PC-3 (cell line): ENCODE measurements at regions not wholly inside any gene's neighbourhood (a gene's known extent, or its start where the extent isn't known, plus 50 kb on each side); places are given as distances from the start of the nearest gene placed in this dataset.

Source experiments
- ATAC-seq: fragments of 200-7000 bp; cut with Tn5 transposase; 2 replicates; pipeline ENCODE4 v1.9.1; 2020; ENCODE audit warnings: mild to moderate bottlenecking, moderate library complexity
- BruUV-seq: library from RNA; stranded (reverse); fragments of 400-500 nt; replicated peaks from 2 replicates; lab custom pipeline; 2021; lab: Mats Ljungman, UMichigan
- CTCF ChIA-PET: fragments of 300-600 bp; sonication (Branson Sonifier 250); formaldehyde crosslinking; loops from one replicate; lab custom pipeline; 2022; ENCODE audit warnings: antibody characterized with exemption; lab: Charles Lee
- POLR2A ChIA-PET: fragments of 300-600 bp; sonication (Branson Sonifier 250); formaldehyde crosslinking; loops from one replicate; lab custom pipeline; 2022; ENCODE audit warnings: antibody characterized with exemption; ENCODE audit not compliant: unreplicated experiment; lab: Charles Lee
- DNase-seq: peaks from one replicate; pipeline ENCODE4 v3.0.0-alpha.2; 2015
- H2AFZ ChIP-seq: fragments of 300-600 bp; sonication (generic); 2 replicates; pipeline ENCODE4 v1.6.0; 2016; ENCODE audit warnings: antibody characterized with exemption, low read length
- H3F3A ChIP-seq: fragments of 300-600 bp; sonication (generic); one replicate; pipeline ENCODE4 v1.6.0; 2017; ENCODE audit warnings: antibody characterized with exemption, low read length, control low read depth, mild to moderate bottlenecking; ENCODE audit not compliant: unreplicated experiment
- H3K27ac ChIP-seq: fragments of 300-600 bp; sonication (generic); 2 replicates; pipeline ENCODE4 v1.5.1; 2016; ENCODE audit warnings: mild to moderate bottlenecking, low read length
- H3K27me3 ChIP-seq: fragments of 300-600 bp; sonication (generic); 2 replicates; pipeline ENCODE4 v1.6.1; 2016; ENCODE audit warnings: low read length, mixed read lengths
- H3K36me3 ChIP-seq: fragments of 300-600 bp; sonication (generic); 2 replicates; pipeline ENCODE4 v1.6.1; 2016; ENCODE audit warnings: low read depth, mixed run types, low read length, mixed read lengths
- H3K4me1 ChIP-seq: fragments of 300-600 bp; sonication (generic); 2 replicates; pipeline ENCODE4 v1.5.1; 2016; ENCODE audit warnings: low read length; ENCODE audit not compliant: insufficient read depth
- H3K4me2 ChIP-seq: fragments of 300-600 bp; sonication (generic); 2 replicates; pipeline ENCODE4 v1.6.0; 2016; ENCODE audit warnings: low read length
- H3K4me3 ChIP-seq: fragments of 300-600 bp; sonication (generic); 2 replicates; pipeline ENCODE4 v1.5.1; 2016; ENCODE audit warnings: mild to moderate bottlenecking, low read length, mixed read lengths
- H3K79me2 ChIP-seq: fragments of 300-600 bp; sonication (generic); 2 replicates; pipeline ENCODE4 v1.6.1; 2017; ENCODE audit warnings: low read length, mixed read lengths
- H3K9ac ChIP-seq: fragments of 300-600 bp; sonication (generic); 2 replicates; pipeline ENCODE4 v1.6.0; 2016; ENCODE audit warnings: mild to moderate bottlenecking, low read length
- H3K9me2 ChIP-seq: fragments of 300-600 bp; sonication (generic); replicated peaks from 2 replicates; pipeline ENCODE4 v1.6.1; 2016; ENCODE audit warnings: mixed run types, low read length, mixed read lengths
- H3K9me3 ChIP-seq: fragments of 300-600 bp; sonication (generic); 2 replicates; pipeline ENCODE4 v1.6.1; 2016; ENCODE audit warnings: low read length, mixed read lengths
- H4K20me1 ChIP-seq: fragments of 300-600 bp; sonication (generic); 2 replicates; pipeline ENCODE4 v1.6.1; 2016; ENCODE audit warnings: low read length, mixed read lengths
- CTCF ChIP-seq: fragments of 300-600 bp; sonication (generic); conservative IDR thresholded peaks from 2 replicates; pipeline ENCODE4 v1.5.1; 2017; ENCODE audit warnings: antibody characterized with exemption, low read depth, mild to moderate bottlenecking, low read length
- EZH2 ChIP-seq: fragments of 300-600 bp; sonication (generic); IDR thresholded peaks from one replicate; pipeline ENCODE4 v1.6.1; 2017; ENCODE audit warnings: antibody characterized with exemption, mild to moderate bottlenecking, low read length; ENCODE audit not compliant: unreplicated experiment
- EZH2phosphoT487 ChIP-seq: fragments of 300-600 bp; sonication (generic); IDR thresholded peaks from 2 replicates; pipeline ENCODE4 v1.6.1; 2018; ENCODE audit warnings: mild to moderate bottlenecking, antibody characterized with exemption, low read length, borderline replicate concordance
- intact Hi-C: fragments of 100-400 bp; cut with micrococcal nuclease; formaldehyde crosslinking; loops from 2 replicates; pipeline ENCODE4 v1.9.0; 2023

GRCh38 chr18:77862066-77862757, 612.6 kb downstream of the GALR1 start:
- no peaks in the 10 kb centered on the region for H3K36me3 ChIP-seq
- no peaks in the 10 kb centered on the region for H4K20me1 ChIP-seq
- no peak for ATAC-seq
- H3K4me2 ChIP-seq, result no peak overlapping the region
- H3K9me2 ChIP-seq, result no peaks in the 10 kb centered on the region
- ChIA-PET POLR2A (no interaction called here), CTCF (no interaction called here)
- peaks cover 27% of the 10 kb centered on the region for H3K27me3 ChIP-seq
- H3K4me3 ChIP-seq, result no peak overlapping the region
- TF ChIP-seq EZH2 (no peak), EZH2phosphoT487 (no peak), CTCF (no peak)
- no peaks in the 10 kb centered on the region for H3K79me2 ChIP-seq
- H2AFZ ChIP-seq, result no peak overlapping the region
- H3F3A ChIP-seq, result no peaks in the 10 kb centered on the region
- no TSS peak for BruUV-seq
- no peak for DNase-seq
- no peak overlapping the region for H3K27ac ChIP-seq
- H3K4me1 ChIP-seq, result no peaks in the 10 kb centered on the region
- intact Hi-C loops, result no loop called here
- no peaks in the 10 kb centered on the region for H3K9me3 ChIP-seq
- H3K9ac ChIP-seq, result no peak overlapping the region

DNA sequence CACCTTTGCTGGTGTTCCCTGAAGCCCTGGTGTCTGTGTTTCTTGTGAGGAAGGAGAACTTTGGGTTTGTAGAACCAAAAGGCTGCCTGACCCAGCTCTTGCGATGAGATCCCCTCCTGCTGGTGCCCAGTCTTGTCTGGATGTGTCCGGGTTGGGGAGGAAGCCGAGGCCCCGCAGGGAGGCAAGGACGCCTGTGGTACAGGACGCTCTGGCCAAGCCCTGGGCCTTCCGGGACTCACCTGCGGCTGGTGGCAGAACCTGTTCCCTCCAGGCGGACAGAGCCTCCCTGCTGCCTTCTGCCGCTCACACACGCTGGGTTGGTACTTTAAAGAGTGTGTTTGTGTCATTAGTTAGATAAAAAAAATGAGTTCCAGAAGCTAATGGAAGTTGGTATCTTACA, 616.2 kb downstream of the GALR1 start:
- POLR2A ChIA-PET, result no interaction called here
- no peaks in the 10 kb centered on the region for H3F3A ChIP-seq

More for the DNA sequence above, 616.2 kb downstream of the GALR1 start:
- H3K27ac ChIP-seq, result no peak overlapping the region
- no peaks in the 10 kb centered on the region for H3K36me3 ChIP-seq
- H3K9ac ChIP-seq, result no peak overlapping the region
- no peaks in the 10 kb centered on the region for H3K9me2 ChIP-seq
- CTCF ChIA-PET, result no interaction called here
- no peak for TF ChIP-seq EZH2phosphoT487
- TF ChIP-seq EZH2, result no peak
- TF ChIP-seq CTCF, result no peak
- ATAC-seq, result no peak
- H3K4me1 ChIP-seq, result no peaks in the 10 kb centered on the region
- no peak overlapping the region for H3K4me2 ChIP-seq
- intact Hi-C loops, result no loop called here
- peaks cover 21% of the 10 kb centered on the region for H3K27me3 ChIP-seq
- H4K20me1 ChIP-seq, result no peaks in the 10 kb centered on the region
- H3K79me2 ChIP-seq, result no peaks in the 10 kb centered on the region
- DNase-seq, result no peak
- H3K4me3 ChIP-seq, result no peak overlapping the region
- no TSS peak for BruUV-seq
- no peak overlapping the region for H2AFZ ChIP-seq
- H3K9me3 ChIP-seq, result no peaks in the 10 kb centered on the region
